Psoas muscle (tissue), 7 donors: ENCODE measurements at regions not wholly inside any gene's neighbourhood (a gene's known extent, or its start where the extent isn't known, plus 50 kb on each side); places are given as distances from the start of the nearest gene placed in this dataset.
A peak's percentile ranks its signal among the peaks of the same experiment; 100 is the strongest.

ENCODE experiments used
- ATAC-seq, 4 donors: fragments of 200-7000 bp; cut with Tn5 transposase; one replicate each; pipeline ENCODE4 v1.9.1; 2020; ENCODE audit warnings: moderate library complexity in 3 of 4, mild to moderate bottlenecking in 2 of 4
- DNase-seq, 2 donors: peaks; one replicate each; pipeline ENCODE4 v3.0.0-alpha.2; 2020
- H3K27ac ChIP-seq: fragments of 200-600 bp; one replicate; pipeline ENCODE4 v1.8.0; 2022
- H3K27me3 ChIP-seq, 3 donors: fragments of 200-600 bp in 1 of 3; one replicate each; pipeline versions ENCODE4 v1.6.1 to v1.8.0; 2013 to 2022; ENCODE audit warnings: low read length in 2 of 3, mild to moderate bottlenecking in 2 of 3, moderate library complexity in 1 of 3; ENCODE audit not compliant: insufficient read depth in 3 of 3
- H3K36me3 ChIP-seq, 2 donors: fragments of 200-600 bp in 1 of 2; one replicate each; pipeline versions ENCODE4 v1.6.1 to v1.8.0; 2013 to 2022; ENCODE audit warnings: low read depth in 1 of 2, mild to moderate bottlenecking in 1 of 2, moderate library complexity in 1 of 2; ENCODE audit not compliant: insufficient read depth in 1 of 2
- H3K4me1 ChIP-seq: fragments of 200-600 bp; one replicate; pipeline ENCODE4 v1.8.0; 2022
- H3K4me3 ChIP-seq: fragments of 200-600 bp; one replicate; pipeline ENCODE4 v1.8.0; 2022; ENCODE audit warnings: mild to moderate bottlenecking
- H3K9me3 ChIP-seq: fragments of 200-600 bp; one replicate; pipeline ENCODE4 v1.8.0; 2022
- WGBS, 3 donors: extraction: QIAGEN DNeasy Blood & Tissue Kit; methylation state at CpG; one replicate each; pipeline versions ENCODE4 v1.1.6 to v1.1.7; 2013; 5-methylcytosine and 5-hydroxymethylcytosine counted together
- intact Hi-C, 2 donors: fragments of 100-400 bp; cut with DNase I; formaldehyde crosslinking; loops; one replicate each; pipeline versions ENCODE4 v1.11.0 to v1.14.2; 2022
- TF ChIP-seq, protein P1 (sequence below): fragments of 200-600 bp; IDR thresholded peaks from one replicate; pipeline ENCODE4 v1.8.0; 2022; ENCODE audit warnings: antibody characterized with exemption
- donor health status: healthy with polysubstance abuse.
- donor health status: DM: no; HTN: no; CAD: no; lungs with moderate emphysema.
- donor health status: Bipolar disorder and iron deficiency.
- donor health status: healthy.
- donor health status: DM: yes; HTN: yes; CAD: no.
- donor health status: DM: no; HTN: no; CAD: no.
- donor health status: DM: yes; HTN: yes; CAD: no.

DNA sequence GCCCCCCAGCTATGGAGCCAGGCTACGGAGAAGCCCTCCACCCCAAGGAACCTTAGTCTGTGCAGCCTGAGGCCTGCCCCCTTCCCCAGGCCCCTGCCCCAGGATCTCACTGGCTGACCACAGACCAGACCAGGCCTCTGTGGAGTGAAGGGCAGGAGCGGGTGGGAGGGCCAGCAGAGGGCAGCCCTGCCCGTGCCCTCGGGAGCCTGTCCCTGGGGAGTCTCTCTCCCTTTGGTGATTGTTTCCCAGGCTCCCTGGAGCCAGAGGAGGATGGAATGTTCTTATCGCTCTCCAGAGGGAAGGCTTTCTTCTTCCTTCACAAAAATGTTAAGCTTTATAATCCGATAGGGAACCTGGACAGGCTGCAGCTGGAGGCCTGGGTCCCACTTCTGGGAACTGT is 455.3 kb downstream of the SOX6 start:
- DNase-seq (no peak), ATAC-seq (peak in 1 of 4 donors; percentile 39)
- WGBS, 3 donors: 74 to 82% (median 77%) methylated on average over 6 of the region's 6 CpGs
- no peaks in the 10 kb centered on the region for H3K36me3 ChIP-seq
- H3K4me3 ChIP-seq: no peak overlapping the region
- TF ChIP-seq, protein P1, sequence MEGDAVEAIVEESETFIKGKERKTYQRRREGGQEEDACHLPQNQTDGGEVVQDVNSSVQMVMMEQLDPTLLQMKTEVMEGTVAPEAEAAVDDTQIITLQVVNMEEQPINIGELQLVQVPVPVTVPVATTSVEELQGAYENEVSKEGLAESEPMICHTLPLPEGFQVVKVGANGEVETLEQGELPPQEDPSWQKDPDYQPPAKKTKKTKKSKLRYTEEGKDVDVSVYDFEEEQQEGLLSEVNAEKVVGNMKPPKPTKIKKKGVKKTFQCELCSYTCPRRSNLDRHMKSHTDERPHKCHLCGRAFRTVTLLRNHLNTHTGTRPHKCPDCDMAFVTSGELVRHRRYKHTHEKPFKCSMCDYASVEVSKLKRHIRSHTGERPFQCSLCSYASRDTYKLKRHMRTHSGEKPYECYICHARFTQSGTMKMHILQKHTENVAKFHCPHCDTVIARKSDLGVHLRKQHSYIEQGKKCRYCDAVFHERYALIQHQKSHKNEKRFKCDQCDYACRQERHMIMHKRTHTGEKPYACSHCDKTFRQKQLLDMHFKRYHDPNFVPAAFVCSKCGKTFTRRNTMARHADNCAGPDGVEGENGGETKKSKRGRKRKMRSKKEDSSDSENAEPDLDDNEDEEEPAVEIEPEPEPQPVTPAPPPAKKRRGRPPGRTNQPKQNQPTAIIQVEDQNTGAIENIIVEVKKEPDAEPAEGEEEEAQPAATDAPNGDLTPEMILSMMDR: peak; percentile 18
- no peaks in the 10 kb centered on the region for H3K27me3 ChIP-seq
- H3K9me3 ChIP-seq: no peaks in the 10 kb centered on the region
- H3K27ac ChIP-seq: no peak overlapping the region
- intact Hi-C loops: no loop called here
- peaks cover 22% of the 10 kb centered on the region for H3K4me1 ChIP-seq

DNA sequence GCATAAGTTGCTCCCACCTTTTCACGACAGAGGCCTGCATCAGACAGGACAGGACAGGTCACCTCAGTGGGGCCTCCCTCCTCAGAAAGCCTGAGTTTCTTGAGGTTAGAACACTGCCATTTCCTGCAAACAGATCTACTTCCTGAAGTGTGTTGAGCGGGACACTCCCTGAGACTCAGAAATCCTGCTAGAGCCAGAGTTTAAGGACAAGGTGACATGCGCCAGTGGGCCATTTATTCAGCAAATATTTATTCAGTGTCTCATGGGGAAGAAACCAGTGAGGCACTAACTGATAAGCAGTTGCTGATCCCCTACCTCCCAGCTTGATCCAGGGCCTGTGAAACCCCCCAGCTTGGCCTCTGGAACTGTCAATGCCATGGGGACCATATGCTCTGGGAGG is 454.6 kb downstream of the SOX6 start:
- 77 to 87% (median 85%) methylated on average over 3 of the region's 3 CpGs for WGBS, 3 donors
- TF ChIP-seq, protein P1: no peak
- DNase-seq: no peak
- intact Hi-C loops: no loop called here
- no peaks in the 10 kb centered on the region for H3K36me3 ChIP-seq
- no peak overlapping the region for H3K27ac ChIP-seq
- ATAC-seq: no peak
- H3K4me3 ChIP-seq: no peak overlapping the region
- no peaks in the 10 kb centered on the region for H3K27me3 ChIP-seq
- H3K4me1 ChIP-seq: peaks cover 17% of the 10 kb centered on the region
- no peaks in the 10 kb centered on the region for H3K9me3 ChIP-seq

DNA sequence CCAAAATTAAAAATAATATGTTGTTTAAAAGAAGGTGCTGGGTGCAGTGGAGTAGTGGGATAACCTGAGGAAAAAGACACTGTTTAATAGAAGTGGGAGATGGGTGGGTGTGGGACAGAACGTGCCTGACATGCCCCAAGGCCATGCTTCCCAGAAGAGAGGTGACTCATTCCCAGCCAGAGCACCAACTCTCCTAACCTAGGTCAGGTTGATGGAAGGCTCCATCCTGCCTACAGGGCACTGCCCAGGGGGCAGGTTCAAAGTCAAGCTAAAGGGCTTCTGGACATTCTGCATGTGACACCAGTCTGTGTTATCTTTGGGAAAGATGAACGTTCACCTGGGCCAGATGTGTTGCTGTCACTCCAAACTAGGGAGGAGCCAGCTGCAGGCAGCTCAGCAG is 453.1 kb downstream of the SOX6 start:
- Histone ChIP-seq H3K27me3 (no peaks in the 10 kb centered on the region), H3K27ac (no peak overlapping the region), H3K9me3 (no peaks in the 10 kb centered on the region), H3K4me1 (peaks cover 6% of the 10 kb centered on the region), H3K4me3 (no peak overlapping the region), H3K36me3 (no peaks in the 10 kb centered on the region)
- ATAC-seq (no peak), DNase-seq (no peak)
- TF ChIP-seq, protein P1: no peak
- WGBS, 3 donors: 66 to 87% (median 69%) methylated on average over 2 of the region's 2 CpGs
- intact Hi-C loops: no loop called here

DNA sequence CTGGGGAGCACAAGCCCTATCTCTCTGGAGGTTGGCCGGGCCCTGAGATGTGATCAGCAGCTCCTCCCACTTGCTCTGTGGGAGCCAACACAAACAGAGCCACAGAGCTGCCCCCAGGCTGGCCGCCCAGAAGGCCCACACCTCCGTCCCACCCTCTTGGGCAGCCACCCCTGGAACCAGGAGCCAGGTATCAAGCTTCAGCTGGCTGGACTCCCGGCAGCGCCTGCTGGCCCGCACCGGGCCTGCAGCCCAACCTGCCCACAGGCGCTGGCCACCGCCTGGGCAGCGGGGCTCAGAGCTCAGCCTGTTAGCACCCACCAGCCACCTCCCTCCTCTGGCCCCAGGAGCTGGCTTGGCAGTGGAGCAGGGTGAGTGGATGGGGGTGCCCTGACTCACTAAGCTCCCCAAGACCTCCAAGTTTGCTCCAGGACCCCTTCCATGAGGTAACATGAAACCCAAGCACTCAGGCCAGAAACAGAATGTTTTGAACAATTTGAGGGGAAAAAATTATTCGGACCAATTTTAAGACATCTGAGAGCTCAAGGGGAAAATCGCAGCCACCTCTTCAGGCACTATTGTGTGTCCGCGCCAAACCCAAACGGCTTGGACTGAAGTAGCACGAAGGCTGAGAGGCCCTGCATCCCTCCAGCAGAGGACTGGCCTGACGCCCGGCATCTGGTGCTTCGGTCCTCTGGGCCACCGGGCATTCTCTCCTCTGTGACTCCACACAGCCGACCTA is 450.8 kb downstream of the SOX6 start:
- TF ChIP-seq, protein P1: peak; percentile 46
- no peaks in the 10 kb centered on the region for H3K27me3 ChIP-seq
- DNase-seq (peak; percentile 61 to 73), ATAC-seq (peak; percentile 76 to 91 (median 87))
- H3K36me3 ChIP-seq: no peaks in the 10 kb centered on the region
- H3K4me3 ChIP-seq: no peak overlapping the region
- H3K4me1 ChIP-seq: peaks cover 6% of the 10 kb centered on the region
- no peaks in the 10 kb centered on the region for H3K9me3 ChIP-seq
- 43 to 63% (median 48%) methylated on average over 21 of the region's 21 CpGs for WGBS, 3 donors
- intact Hi-C loops: no loop called here
- H3K27ac ChIP-seq: no peak overlapping the region

DNA sequence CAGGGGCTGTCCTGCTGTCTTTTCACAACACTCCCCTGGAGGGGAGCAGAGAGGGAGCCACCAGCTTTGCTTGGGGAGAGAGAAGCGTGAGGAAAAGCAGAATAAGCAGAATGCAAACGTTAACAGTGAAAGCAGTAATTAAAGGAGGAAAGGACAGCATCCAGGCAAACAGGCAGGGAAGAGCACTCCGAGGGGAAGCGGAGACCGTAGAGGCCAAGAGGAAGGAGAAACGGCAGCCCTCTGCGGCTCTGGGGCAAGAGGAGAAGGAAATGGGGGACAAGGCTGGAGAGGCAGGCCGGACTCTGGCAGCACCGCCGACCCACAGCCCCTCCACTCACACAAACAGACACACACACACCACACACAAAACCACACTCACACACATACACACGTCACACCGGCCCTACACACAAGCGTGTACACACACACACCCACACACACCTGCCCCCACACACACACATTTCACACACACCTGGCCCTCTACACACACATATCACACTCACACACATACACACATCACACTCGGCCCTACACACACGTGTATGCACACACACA is 449.8 kb downstream of the SOX6 start:
- intact Hi-C loops: no loop called here
- Histone ChIP-seq H3K36me3 (no peaks in the 10 kb centered on the region), H3K27me3 (no peaks in the 10 kb centered on the region), H3K4me1 (peaks cover 6% of the 10 kb centered on the region), H3K4me3 (no peak overlapping the region), H3K9me3 (no peaks in the 10 kb centered on the region), H3K27ac (no peak overlapping the region)
- no peak for DNase-seq
- no peak for ATAC-seq
- TF ChIP-seq, protein P1: no peak
- 89 to 93% (median 90%) methylated on average over 15 of the region's 15 CpGs for WGBS, 3 donors
